H9 (cell line): ENCODE measurements at regions not wholly inside any gene's neighbourhood (a gene's known extent, or its start where the extent isn't known, plus 50 kb on each side); places are given as distances from the start of the nearest gene placed in this dataset.
A peak's percentile ranks its signal among the peaks of the same experiment; 100 is the strongest.
"Not testable (repeated sequence)": the region's sequence is repeated elsewhere in the genome, so short reads cannot be mapped to it uniquely, and the experiment has no call there.

Source experiments
- DNase-seq: peaks from one replicate; pipeline ENCODE4 v3.0.0-alpha.2; 2017
- H2AFZ ChIP-seq: one replicate; pipeline ENCODE4 v1.6.1; 2013; ENCODE audit warnings: mild to moderate bottlenecking, low read length, control low read depth, moderate library complexity
- H2AK5ac ChIP-seq: 2 replicates; pipeline ENCODE4 v1.6.1; 2013; ENCODE audit warnings: low read length, control low read depth, mixed read lengths; ENCODE audit not compliant: insufficient read length
- H2BK120ac ChIP-seq: one replicate; pipeline ENCODE4 v1.6.1; 2013; ENCODE audit warnings: low read depth, mild to moderate bottlenecking, low read length, control low read depth, inconsistent platforms; ENCODE audit not compliant: poor library complexity, severe bottlenecking
- H2BK12ac ChIP-seq: 2 replicates; pipeline ENCODE4 v1.6.1; 2013; ENCODE audit warnings: low read length, control low read depth, mixed read lengths, low read depth; ENCODE audit not compliant: insufficient read length
- H2BK15ac ChIP-seq: 2 replicates; pipeline ENCODE4 v1.6.1; 2013; ENCODE audit warnings: low read depth, low read length, control low read depth
- H2BK20ac ChIP-seq: one replicate; pipeline ENCODE4 v1.6.1; 2013; ENCODE audit warnings: low read depth, mild to moderate bottlenecking, low read length, control low read depth, inconsistent platforms; ENCODE audit not compliant: poor library complexity, severe bottlenecking
- H2BK5ac ChIP-seq: 2 replicates; pipeline ENCODE4 v1.6.1; 2013; ENCODE audit warnings: low read length, control low read depth, mixed read lengths; ENCODE audit not compliant: insufficient read length
- H3K14ac ChIP-seq: 2 replicates; pipeline ENCODE4 v1.6.1; 2013; ENCODE audit warnings: low read length, control low read depth; ENCODE audit not compliant: insufficient read depth
- H3K18ac ChIP-seq: 2 replicates; pipeline ENCODE4 v1.6.1; 2013; ENCODE audit warnings: low read depth, mild to moderate bottlenecking, mixed read lengths, low read length, control low read depth; ENCODE audit not compliant: insufficient read length
- H3K23ac ChIP-seq: 2 replicates; pipeline ENCODE4 v1.6.1; 2013; ENCODE audit warnings: low read length, control low read depth, mixed read lengths, low read depth; ENCODE audit not compliant: insufficient read length
- H3K23me2 ChIP-seq: 2 replicates; pipeline ENCODE4 v1.6.1; 2013; ENCODE audit warnings: low read depth, mild to moderate bottlenecking, mixed read lengths, low read length, control low read depth; ENCODE audit not compliant: insufficient read length, poor library complexity, severe bottlenecking
- H3K27ac ChIP-seq: 2 replicates; pipeline ENCODE4 v1.5.1; 2013; ENCODE audit warnings: low read length, control low read depth, mixed read lengths, low read depth; ENCODE audit not compliant: insufficient read length
- H3K27me3 ChIP-seq: 2 replicates; pipeline ENCODE4 v1.6.1; 2013; ENCODE audit warnings: low read length, control low read depth, inconsistent platforms; ENCODE audit not compliant: insufficient read depth
- H3K4ac ChIP-seq: 2 replicates; pipeline ENCODE4 v1.6.1; 2013; ENCODE audit warnings: low read depth, mild to moderate bottlenecking, control low read depth, inconsistent platforms, low read length, moderate library complexity
- H3K4me1 ChIP-seq: 2 replicates; pipeline ENCODE4 v1.6.1; 2013; ENCODE audit warnings: low read length, control low read depth, inconsistent platforms; ENCODE audit not compliant: insufficient read depth
- H3K4me2 ChIP-seq: 2 replicates; pipeline ENCODE4 v1.6.1; 2013; ENCODE audit warnings: low read length, control low read depth, mixed read lengths; ENCODE audit not compliant: insufficient read length, insufficient read depth
- H3K56ac ChIP-seq: 2 replicates; pipeline ENCODE4 v1.6.1; 2013; ENCODE audit warnings: low read depth, mild to moderate bottlenecking, mixed read lengths, low read length, control low read depth; ENCODE audit not compliant: insufficient read length
- H3K79me1 ChIP-seq: 2 replicates; pipeline ENCODE4 v1.6.1; 2013; ENCODE audit warnings: low read depth, mild to moderate bottlenecking, moderate library complexity, low read length, control low read depth, inconsistent platforms; ENCODE audit not compliant: insufficient read depth, poor library complexity, severe bottlenecking
- H3K79me2 ChIP-seq: 2 replicates; pipeline ENCODE4 v1.6.1; 2013; ENCODE audit warnings: low read length, control low read depth, inconsistent platforms; ENCODE audit not compliant: insufficient read depth
- H3K9ac ChIP-seq: 2 replicates; pipeline ENCODE4 v1.6.1; 2013; ENCODE audit warnings: low read length, control low read depth, mixed read lengths; ENCODE audit not compliant: insufficient read length; ENCODE audit errors: extremely low read depth
- H3K9me3 ChIP-seq: one replicate; pipeline ENCODE4 v1.6.1; 2013; ENCODE audit warnings: low read depth, low read length, inconsistent platforms; ENCODE audit not compliant: control insufficient read depth
- H3T11ph ChIP-seq: one replicate; pipeline ENCODE4 v1.6.1; 2013; ENCODE audit warnings: mild to moderate bottlenecking, low read length, control low read depth, inconsistent platforms
- H4K20me1 ChIP-seq: one replicate; pipeline ENCODE4 v1.6.1; 2013; ENCODE audit not compliant: control insufficient read depth, insufficient read length, insufficient read depth
- H4K5ac ChIP-seq: 2 replicates; pipeline ENCODE4 v1.6.1; 2013; ENCODE audit warnings: low read depth, mild to moderate bottlenecking, mixed read lengths, low read length, control low read depth; ENCODE audit not compliant: insufficient read length
- H4K8ac ChIP-seq: replicated peaks from 2 replicates; pipeline ENCODE4 v1.6.1; 2013; ENCODE audit warnings: low read length, control low read depth, mixed read lengths, low read depth; ENCODE audit not compliant: insufficient read length
- H4K91ac ChIP-seq: 2 replicates; pipeline ENCODE4 v1.6.1; 2013; ENCODE audit warnings: low read depth, mild to moderate bottlenecking, moderate library complexity, mixed read lengths, low read length, control low read depth; ENCODE audit not compliant: insufficient read length
- H3K27ac Mint-ChIP-seq, 3 experiments: 2 replicates in 2 of 3; 3 replicates in 1 of 3; pipeline ENCODE4 v1.8.0; 2020 to 2021; ENCODE audit warnings: mixed read lengths in 3 of 3, mild to moderate bottlenecking in 1 of 3, moderate library complexity in 1 of 3
- H3K27me3 Mint-ChIP-seq: 2 replicates; pipeline ENCODE4 v1.8.0; 2021; ENCODE audit warnings: low read depth, mild to moderate bottlenecking, moderate library complexity, mixed read lengths
- H3K36me3 Mint-ChIP-seq, 3 experiments: 2 replicates in 2 of 3; 3 replicates in 1 of 3; pipeline ENCODE4 v1.8.0; 2020 to 2021; ENCODE audit warnings: low read depth in 3 of 3, mixed read lengths in 3 of 3; ENCODE audit not compliant: insufficient read depth in 1 of 3
- H3K4me1 Mint-ChIP-seq, 2 experiments: 2 replicates each; pipeline ENCODE4 v1.8.0; 2020; ENCODE audit warnings: mixed read lengths in 2 of 2
- H3K4me3 Mint-ChIP-seq, 2 experiments: 2 replicates in 1 of 2; 3 replicates in 1 of 2; pipeline ENCODE4 v1.8.0; 2020 to 2021; ENCODE audit warnings: mild to moderate bottlenecking in 2 of 2, mixed read lengths in 2 of 2, moderate library complexity in 1 of 2
- H3K9me3 Mint-ChIP-seq, 2 experiments: 2 replicates in 1 of 2; 3 replicates in 1 of 2; pipeline ENCODE4 v1.8.0; 2020; ENCODE audit warnings: mild to moderate bottlenecking in 2 of 2, mixed read lengths in 2 of 2, moderate library complexity in 1 of 2
- WGBS: extraction: QIAGEN DNeasy Blood & Tissue Kit; methylation state at CpG from one replicate; pipeline ENCODE4 v1.1.7; 2013; ENCODE audit warnings: missing lambda C conversion rate, low lambda C conversion rate, mixed read lengths; ENCODE audit not compliant: insufficient read length; ENCODE audit errors: extremely low coverage; 5-methylcytosine and 5-hydroxymethylcytosine counted together
- TF ChIP-seq, protein P1 (sequence below): fragments of 200-600 bp; sonication (generic); conservative IDR thresholded peaks from 3 replicates; pipeline ENCODE4 v1.8.0; 2021; ENCODE audit warnings: antibody characterized with exemption, mild to moderate bottlenecking

- no peak overlapping the region for H3K4me2 ChIP-seq
- TF ChIP-seq, protein P1, sequence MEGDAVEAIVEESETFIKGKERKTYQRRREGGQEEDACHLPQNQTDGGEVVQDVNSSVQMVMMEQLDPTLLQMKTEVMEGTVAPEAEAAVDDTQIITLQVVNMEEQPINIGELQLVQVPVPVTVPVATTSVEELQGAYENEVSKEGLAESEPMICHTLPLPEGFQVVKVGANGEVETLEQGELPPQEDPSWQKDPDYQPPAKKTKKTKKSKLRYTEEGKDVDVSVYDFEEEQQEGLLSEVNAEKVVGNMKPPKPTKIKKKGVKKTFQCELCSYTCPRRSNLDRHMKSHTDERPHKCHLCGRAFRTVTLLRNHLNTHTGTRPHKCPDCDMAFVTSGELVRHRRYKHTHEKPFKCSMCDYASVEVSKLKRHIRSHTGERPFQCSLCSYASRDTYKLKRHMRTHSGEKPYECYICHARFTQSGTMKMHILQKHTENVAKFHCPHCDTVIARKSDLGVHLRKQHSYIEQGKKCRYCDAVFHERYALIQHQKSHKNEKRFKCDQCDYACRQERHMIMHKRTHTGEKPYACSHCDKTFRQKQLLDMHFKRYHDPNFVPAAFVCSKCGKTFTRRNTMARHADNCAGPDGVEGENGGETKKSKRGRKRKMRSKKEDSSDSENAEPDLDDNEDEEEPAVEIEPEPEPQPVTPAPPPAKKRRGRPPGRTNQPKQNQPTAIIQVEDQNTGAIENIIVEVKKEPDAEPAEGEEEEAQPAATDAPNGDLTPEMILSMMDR: peak; percentile 25; the same call in 1 of the 3 replicates
- H2BK12ac ChIP-seq: no peak overlapping the region
- no peak overlapping the region for H4K8ac ChIP-seq
- H3K18ac ChIP-seq: no peak overlapping the region
- H3K9ac ChIP-seq: no peak overlapping the region
- no peak overlapping the region for H3T11ph ChIP-seq
- H3K14ac ChIP-seq: no peak overlapping the region
- H3K36me3 Mint-ChIP-seq: no peaks in the 10 kb centered on the region
- H4K20me1 ChIP-seq: no peaks in the 10 kb centered on the region
- no peak overlapping the region for H2BK5ac ChIP-seq
- no peak overlapping the region for H4K5ac ChIP-seq
- H3K4ac ChIP-seq: no peak overlapping the region
- DNase-seq: no peak
- no peak overlapping the region for H3K23ac ChIP-seq
- no peak overlapping the region for H2BK120ac ChIP-seq
- H3K4me3 Mint-ChIP-seq: no peak overlapping the region
- H3K4me1 ChIP-seq: no peaks in the 10 kb centered on the region
- H3K23me2 ChIP-seq: no peaks in the 10 kb centered on the region
- H3K56ac ChIP-seq: no peak overlapping the region
- no peaks in the 10 kb centered on the region for H3K79me1 ChIP-seq
- 0 out of 4 replicates have a peak, but pooled peaks cover 0 to 2% of the 10 kb centered on the region in 2 experiments for H3K4me1 Mint-ChIP-seq
- no peaks in the 10 kb centered on the region for H3K9me3 ChIP-seq
- WGBS: no CpG with 5 or more reads among the region's 2 CpGs
- no peak overlapping the region for H2BK15ac ChIP-seq
- no peak overlapping the region for H2AK5ac ChIP-seq
- H3K27me3 Mint-ChIP-seq: no peaks in the 10 kb centered on the region
- no peaks in the 10 kb centered on the region for H3K27me3 ChIP-seq
- H3K27ac Mint-ChIP-seq: no peak overlapping the region
- no peaks in the 10 kb centered on the region for H3K9me3 Mint-ChIP-seq
- no peak overlapping the region for H2BK20ac ChIP-seq
- no peak overlapping the region for H4K91ac ChIP-seq
- H3K27ac ChIP-seq: no peak overlapping the region
- H2AFZ ChIP-seq: no peak overlapping the region
- H3K79me2 ChIP-seq: no peaks in the 10 kb centered on the region
Measured at GRCh38 chr1:73452522-73452921, 745.5 kb downstream of the LRRIQ3 start.

DNA sequence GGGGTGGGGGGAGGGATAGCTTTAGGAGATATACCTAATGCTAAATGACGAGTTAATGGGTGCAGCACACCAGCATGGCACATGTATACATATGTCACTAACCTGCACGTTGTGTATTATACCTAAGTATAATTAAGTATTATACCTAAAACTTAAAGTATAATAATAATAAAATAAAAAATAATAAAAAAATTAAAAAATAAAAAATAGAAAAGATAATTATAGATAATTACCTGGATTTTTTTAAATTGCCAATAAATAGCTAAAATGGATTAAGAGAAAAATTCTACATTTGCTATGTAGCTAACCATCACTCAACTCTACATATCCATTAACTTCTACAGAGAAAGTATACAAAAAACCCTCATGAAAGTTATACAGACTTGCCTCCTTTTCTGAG, 747.3 kb downstream of the LRRIQ3 start:
- not testable (repeated sequence) for H3K4me3 Mint-ChIP-seq, H3K36me3 Mint-ChIP-seq, H2AFZ ChIP-seq, H4K8ac ChIP-seq, H3K4me1 Mint-ChIP-seq, H3K14ac ChIP-seq, H4K20me1 ChIP-seq, H2BK5ac ChIP-seq, H3K27ac ChIP-seq, H2BK120ac ChIP-seq, H2BK20ac ChIP-seq, H3K4me1 ChIP-seq, H3K27ac Mint-ChIP-seq, H3K27me3 Mint-ChIP-seq, H2BK15ac ChIP-seq, H3K23me2 ChIP-seq, H2AK5ac ChIP-seq, H3K9me3 ChIP-seq, DNase-seq, H3K27me3 ChIP-seq, H3K79me1 ChIP-seq, H4K91ac ChIP-seq, H2BK12ac ChIP-seq, H3K9ac ChIP-seq, H3K4ac ChIP-seq, H3K4me2 ChIP-seq, H3K9me3 Mint-ChIP-seq, H3T11ph ChIP-seq, H3K56ac ChIP-seq, H3K18ac ChIP-seq, H3K23ac ChIP-seq, H4K5ac ChIP-seq, H3K79me2 ChIP-seq
- WGBS: no CpG with 5 or more reads among the region's 2 CpGs
